HG03521 (cell line): ENCODE measurements at regions not wholly inside any gene's neighbourhood (a gene's known extent, or its start where the extent isn't known, plus 50 kb on each side); places are given as distances from the start of the nearest gene placed in this dataset.
A peak's percentile ranks its signal among the peaks of the same experiment; 100 is the strongest.

Experiments
- ATAC-seq: cut with Tn5 transposase; IDR thresholded peaks from one replicate; pipeline ENCODE4 v1.9.1; 2021; ENCODE audit warnings: mild to moderate bottlenecking, moderate library complexity; ENCODE audit not compliant: unreplicated experiment

GRCh38 chr13:70694996-70695715 lies 586.9 kb upstream of the KLHL1 start:
- ATAC-seq = no peak

- no peak for ATAC-seq
Measured at GRCh38 chr13:70668983-70669382, 560.7 kb upstream of the KLHL1 start.

GRCh38 chr13:70668293-70668692 lies 560.0 kb upstream of the KLHL1 start:
- no peak for ATAC-seq

- ATAC-seq = no peak
Measured at GRCh38 chr13:70666883-70667556, 558.8 kb upstream of the KLHL1 start.

- ATAC-seq = no peak
Measured at GRCh38 chr13:70662231-70662940, 554.1 kb upstream of the KLHL1 start.

DNA sequence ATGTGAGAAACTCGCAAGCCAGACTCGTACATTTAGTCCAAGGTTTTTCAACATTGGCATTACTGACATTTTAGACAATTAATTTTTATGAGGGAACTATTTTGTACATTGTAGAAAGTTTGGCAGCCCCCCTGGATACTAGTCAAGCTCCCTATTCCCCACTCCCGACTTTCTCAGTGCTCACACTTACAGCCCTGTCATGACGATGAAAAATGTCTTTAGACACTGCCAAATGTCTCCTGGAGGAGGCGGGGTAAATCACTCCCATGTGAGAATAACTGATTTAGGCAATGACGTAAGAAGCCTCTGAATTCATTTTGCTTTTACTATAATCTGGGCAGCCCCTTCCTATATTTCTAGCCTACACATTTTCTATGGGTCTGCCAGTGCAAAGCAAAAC lies 535.8 kb upstream of the KLHL1 start:
- ATAC-seq = no peak

GRCh38 chr13:70634893-70635292 lies 526.6 kb upstream of the KLHL1 start:
- no peak for ATAC-seq

GRCh38 chr13:70630247-70630646 lies 522.0 kb upstream of the KLHL1 start:
- no peak for ATAC-seq

DNA sequence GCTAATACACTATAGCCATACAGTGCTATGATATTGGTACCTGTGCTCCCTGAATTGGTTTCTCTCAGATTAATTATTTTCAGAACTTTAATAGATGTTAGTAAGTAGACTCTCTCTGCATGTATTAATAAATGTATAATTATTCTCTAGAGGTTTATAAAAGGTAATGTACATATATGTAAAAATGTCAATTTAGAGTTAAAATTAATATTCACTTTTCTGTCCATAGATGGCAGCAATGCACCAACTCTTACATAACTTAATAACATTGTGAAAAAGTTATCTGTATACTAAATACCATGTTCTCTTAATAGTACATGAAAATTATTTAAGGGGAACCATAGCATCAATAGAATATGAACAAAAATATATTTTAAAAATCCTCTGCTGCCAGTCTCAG lies 515.0 kb upstream of the KLHL1 start:
- ATAC-seq = no peak

- no peak for ATAC-seq
Measured at GRCh38 chr13:70622796-70623195, 514.5 kb upstream of the KLHL1 start.

- ATAC-seq = no peak
Measured at GRCh38 chr13:70619936-70620335, 511.7 kb upstream of the KLHL1 start.

DNA sequence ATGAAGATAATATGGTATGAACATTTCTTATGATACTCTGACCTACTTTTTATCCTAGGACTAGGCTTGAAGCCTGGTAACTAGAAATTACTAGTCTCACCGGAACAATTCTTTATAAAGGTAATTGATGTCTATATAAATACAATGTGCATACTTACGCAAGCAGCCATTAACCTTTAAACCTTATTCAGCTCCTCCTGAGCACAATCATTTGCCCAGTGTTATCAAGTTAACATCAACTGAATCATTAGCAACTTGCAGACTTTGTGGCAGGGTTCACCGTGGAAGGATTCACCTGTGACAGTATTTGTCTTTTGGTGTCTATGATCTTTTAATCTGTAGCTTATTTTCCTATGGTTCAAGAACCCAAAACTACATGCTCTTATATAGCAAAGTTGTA lies 508.6 kb upstream of the KLHL1 start:
- no peak for ATAC-seq

GRCh38 chr13:70613295-70613694 lies 505.0 kb upstream of the KLHL1 start:
- no peak for ATAC-seq

DNA sequence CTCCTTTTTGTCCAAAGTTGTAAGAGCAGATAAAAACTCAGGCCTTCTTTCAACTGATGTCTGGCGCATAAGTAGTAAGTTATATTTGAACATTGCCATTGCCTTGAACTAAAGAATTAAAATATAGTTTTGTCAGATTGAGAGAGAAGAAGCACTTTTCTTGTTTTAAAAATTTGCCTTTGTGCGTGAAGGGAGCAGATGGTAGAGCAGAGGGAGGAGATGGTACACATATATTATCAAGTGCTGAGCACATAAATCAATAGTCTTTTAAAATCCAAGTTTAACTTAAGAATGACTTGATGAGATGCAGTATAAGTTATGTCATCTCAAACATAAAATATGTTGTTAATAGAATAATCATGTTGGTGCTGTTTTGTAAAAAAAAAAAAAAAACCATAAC lies 504.6 kb upstream of the KLHL1 start:
- no peak for ATAC-seq

GRCh38 chr13:70604448-70604847 lies 496.2 kb upstream of the KLHL1 start:
- no peak for ATAC-seq

- ATAC-seq = no peak
Measured at GRCh38 chr13:70593716-70594115, 485.5 kb upstream of the KLHL1 start.

DNA sequence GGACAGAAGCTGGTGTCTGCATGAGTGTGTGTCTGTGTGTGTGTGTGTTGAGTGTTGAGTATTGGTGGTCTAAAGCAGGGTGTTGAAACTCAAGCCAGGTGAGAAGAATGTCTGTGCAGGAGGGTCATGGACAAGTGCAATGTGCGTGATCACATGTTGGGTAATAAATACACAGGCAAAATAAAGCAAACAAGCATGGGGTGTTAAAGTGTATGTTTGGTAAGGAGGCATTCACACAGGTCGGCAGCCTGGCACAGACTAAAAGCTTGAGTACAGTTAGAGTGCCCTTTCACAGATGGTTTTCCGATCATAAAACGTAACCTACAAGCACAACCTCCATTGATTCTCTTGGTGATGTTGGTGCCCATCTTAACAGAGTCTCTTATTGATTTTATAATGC lies 476.9 kb upstream of the KLHL1 start:
- ATAC-seq = no peak

DNA sequence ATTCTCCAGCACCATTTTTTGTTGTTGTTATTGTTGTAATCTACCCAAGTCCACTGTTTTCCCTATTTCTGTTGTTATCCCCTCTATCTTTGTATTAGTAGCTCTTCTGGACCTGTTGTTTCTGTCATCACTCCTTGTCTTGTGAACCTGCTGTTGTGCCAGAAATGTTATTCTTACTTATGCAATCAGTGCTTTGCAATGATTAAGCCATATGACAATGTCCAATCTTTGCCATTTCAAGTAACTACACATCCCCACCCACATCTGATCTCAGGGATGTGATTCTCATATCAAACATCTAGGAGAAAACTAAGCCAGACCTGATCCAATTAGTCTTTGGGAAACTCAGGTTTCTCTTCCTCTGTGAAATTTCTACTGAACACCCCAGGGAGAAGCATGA lies 472.6 kb upstream of the KLHL1 start:
- no peak for ATAC-seq

DNA sequence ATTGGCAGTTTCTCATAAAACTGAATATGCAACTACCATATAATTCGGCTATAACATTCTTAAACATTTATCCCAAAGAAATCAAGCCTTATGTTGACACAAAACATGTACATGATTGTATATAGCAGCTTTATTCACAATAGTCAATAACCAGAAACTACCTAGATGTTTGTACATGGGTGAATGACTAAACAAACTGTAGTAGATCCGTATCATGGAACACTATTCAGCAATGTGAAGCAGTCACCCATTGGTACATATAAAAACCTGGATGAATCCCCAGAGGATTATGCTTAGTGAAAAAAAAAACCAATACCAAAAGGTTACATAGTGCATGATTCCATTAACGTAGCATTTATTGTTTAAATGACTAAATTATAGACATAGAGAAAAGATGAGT lies 471.7 kb upstream of the KLHL1 start:
- ATAC-seq = no peak

GRCh38 chr13:70571221-70571620 lies 463.0 kb upstream of the KLHL1 start:
- ATAC-seq = no peak

- ATAC-seq = peak; percentile 72
Measured at GRCh38 chr13:70568571-70568970, 460.3 kb upstream of the KLHL1 start.

GRCh38 chr13:70544706-70545105 lies 436.5 kb upstream of the KLHL1 start:
- ATAC-seq = no peak
